ENCODE measurements at regions not wholly inside any gene's neighbourhood (a gene's known extent, or its start where the extent isn't known, plus 50 kb on each side); places are given as distances from the start of the nearest gene placed in this dataset.

- Histone ChIP-seq H2BK5ac (ENCODE audit: low read length) (no peak overlapping the region), H2AK5ac (ENCODE audit: low read depth, low read length) (no peak overlapping the region), H2BK15ac (ENCODE audit: low read length) (no peak overlapping the region), H4K8ac (ENCODE audit: low read depth, low read length) (no peak overlapping the region), H3K14ac (ENCODE audit: low read length) (no peak overlapping the region), H3K27ac (replicated peaks; ENCODE audit: low read length) (no peak overlapping the region), H3K4me3 (ENCODE audit: low read length in 2 of 2) (no peak overlapping the region), H3K27me3 (ENCODE audit: control insufficient read depth in 3 of 3, insufficient read depth in 3 of 3, low read depth in 1 of 3, low read length in 3 of 3) (peaks cover 0 to 3% (median 0%) of the 10 kb centered on the region in 3 experiments), H2BK120ac (ENCODE audit: low read depth, low read length) (no peak overlapping the region), H3K23ac (ENCODE audit: low read depth, low read length, poor library complexity) (no peak overlapping the region), H2BK12ac (ENCODE audit: low read length) (no peak overlapping the region), H3K9me3 (replicated peaks in 1 of 2; ENCODE audit: control insufficient read depth in 2 of 2, insufficient read depth in 1 of 2, low read depth in 1 of 2, low read length in 2 of 2) (no peaks in the 10 kb centered on the region), H3K9ac (ENCODE audit: low read depth, low read length, poor library complexity) (no peak overlapping the region), H4K91ac (ENCODE audit: low read depth, low read length, poor library complexity) (no peak overlapping the region), H3K4me2 (ENCODE audit: insufficient read depth, low read length, poor library complexity, severe bottlenecking) (no peak overlapping the region), H3K4me1 (ENCODE audit: control insufficient read depth in 2 of 2, insufficient read depth in 1 of 2, low read depth in 1 of 2, low read length in 2 of 2) (peaks cover 0 to 9% of the 10 kb centered on the region in 2 donors), H3K4ac (ENCODE audit: low read length) (no peak overlapping the region), H3K18ac (ENCODE audit: low read length) (no peak overlapping the region), H3K79me1 (ENCODE audit: low read depth, low read length) (no peaks in the 10 kb centered on the region), H3K36me3 (replicated peaks in 1 of 2; ENCODE audit: control insufficient read depth in 2 of 2, insufficient read depth in 2 of 2, low read length in 2 of 2) (no peaks in the 10 kb centered on the region), H2AFZ (ENCODE audit: low read length) (no peak overlapping the region)
- no peak for DNase-seq (ENCODE audit: low spot score)
- WGBS, 2 donors (ENCODE audit: extremely low coverage in 2 of 2, insufficient read length in 2 of 2, insufficient replicate concordance in 1 of 2): no CpG with 5 or more reads among the region's 1 CpG
These were observed 155.6 kb downstream of the DYRK2 start for GRCh38 chr12:67804168-67804567.

GRCh38 chr12:67807814-67808213 lies 159.3 kb downstream of the DYRK2 start:
- H3K4me3 ChIP-seq (ENCODE audit: low read length in 2 of 2): no peak overlapping the region

DNA sequence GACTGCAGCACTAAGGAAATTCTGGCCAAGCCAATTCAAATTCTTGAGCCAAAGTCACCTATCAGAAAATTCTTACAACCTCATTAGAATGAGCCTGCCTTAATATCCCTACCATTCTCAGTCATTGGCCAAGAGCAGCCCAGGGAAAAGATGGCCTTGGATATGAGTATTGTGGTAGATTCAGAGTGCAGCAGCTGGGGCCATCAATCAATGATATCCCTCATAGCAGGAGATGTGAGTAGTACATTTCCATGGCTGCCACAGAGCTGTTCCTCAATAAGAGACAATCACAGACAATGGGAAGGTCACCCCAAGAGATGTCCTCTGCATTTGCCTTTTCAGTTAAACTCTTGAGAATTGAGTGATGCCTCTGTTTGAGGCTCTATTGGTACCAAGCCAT lies 161.6 kb downstream of the DYRK2 start:
- no peak overlapping the region for H3K27ac ChIP-seq (replicated peaks; ENCODE audit: low read length)
- H3K14ac ChIP-seq (ENCODE audit: low read length): no peak overlapping the region
- H3K79me1 ChIP-seq (ENCODE audit: low read depth, low read length): no peaks in the 10 kb centered on the region
- peaks cover 0 to 3% (median 0%) of the 10 kb centered on the region in 3 experiments for H3K27me3 ChIP-seq (ENCODE audit: control insufficient read depth in 3 of 3, insufficient read depth in 3 of 3, low read depth in 1 of 3, low read length in 3 of 3)
- no peak overlapping the region for H3K9ac ChIP-seq (ENCODE audit: low read depth, low read length, poor library complexity)
- no peak overlapping the region for H2BK120ac ChIP-seq (ENCODE audit: low read depth, low read length)
- H4K91ac ChIP-seq (ENCODE audit: low read depth, low read length, poor library complexity): no peak overlapping the region
- no peak overlapping the region for H3K18ac ChIP-seq (ENCODE audit: low read length)
- H4K8ac ChIP-seq (ENCODE audit: low read depth, low read length): no peak overlapping the region
- no peak overlapping the region for H2BK15ac ChIP-seq (ENCODE audit: low read length)
- no peak overlapping the region for H3K4ac ChIP-seq (ENCODE audit: low read length)
- H2AFZ ChIP-seq (ENCODE audit: low read length): no peak overlapping the region
- no peaks in the 10 kb centered on the region for H3K36me3 ChIP-seq (replicated peaks in 1 of 2; ENCODE audit: control insufficient read depth in 2 of 2, insufficient read depth in 2 of 2, low read length in 2 of 2)
- H3K9me3 ChIP-seq (replicated peaks in 1 of 2; ENCODE audit: control insufficient read depth in 2 of 2, insufficient read depth in 1 of 2, low read depth in 1 of 2, low read length in 2 of 2): no peaks in the 10 kb centered on the region
- no peak overlapping the region for H3K4me3 ChIP-seq (ENCODE audit: low read length in 2 of 2)
- no peak overlapping the region for H2BK12ac ChIP-seq (ENCODE audit: low read length)
- no peak overlapping the region for H3K23ac ChIP-seq (ENCODE audit: low read depth, low read length, poor library complexity)
- H3K4me1 ChIP-seq (ENCODE audit: control insufficient read depth in 2 of 2, insufficient read depth in 1 of 2, low read depth in 1 of 2, low read length in 2 of 2): no peaks in the 10 kb centered on the region
- H2BK5ac ChIP-seq (ENCODE audit: low read length): no peak overlapping the region
- H3K4me2 ChIP-seq (ENCODE audit: insufficient read depth, low read length, poor library complexity, severe bottlenecking): no peak overlapping the region
- no peak for DNase-seq (ENCODE audit: low spot score)
- H2AK5ac ChIP-seq (ENCODE audit: low read depth, low read length): no peak overlapping the region

More at GRCh38 chr12:67807814-67808213, 159.3 kb downstream of the DYRK2 start:
- no peak overlapping the region for H2AK5ac ChIP-seq (ENCODE audit: low read depth, low read length)
- H3K4me1 ChIP-seq (ENCODE audit: control insufficient read depth in 2 of 2, insufficient read depth in 1 of 2, low read depth in 1 of 2, low read length in 2 of 2): peaks cover 0 to 4% of the 10 kb centered on the region in 2 donors
- no peaks in the 10 kb centered on the region for H3K79me1 ChIP-seq (ENCODE audit: low read depth, low read length)
- H3K14ac ChIP-seq (ENCODE audit: low read length): no peak overlapping the region
- H4K8ac ChIP-seq (ENCODE audit: low read depth, low read length): no peak overlapping the region
- no peak overlapping the region for H3K4ac ChIP-seq (ENCODE audit: low read length)
- no peak overlapping the region for H3K23ac ChIP-seq (ENCODE audit: low read depth, low read length, poor library complexity)
- H3K9me3 ChIP-seq (replicated peaks in 1 of 2; ENCODE audit: control insufficient read depth in 2 of 2, insufficient read depth in 1 of 2, low read depth in 1 of 2, low read length in 2 of 2): no peaks in the 10 kb centered on the region
- H2AFZ ChIP-seq (ENCODE audit: low read length): no peak overlapping the region
- H3K36me3 ChIP-seq (replicated peaks in 1 of 2; ENCODE audit: control insufficient read depth in 2 of 2, insufficient read depth in 2 of 2, low read length in 2 of 2): no peaks in the 10 kb centered on the region
- H2BK120ac ChIP-seq (ENCODE audit: low read depth, low read length): no peak overlapping the region
- whole genome bisulfite sequencing, 2 donors (ENCODE audit: extremely low coverage in 2 of 2, insufficient read length in 2 of 2, insufficient replicate concordance in 1 of 2): no CpG with 5 or more reads among the region's 5 CpGs
- H3K4me2 ChIP-seq (ENCODE audit: insufficient read depth, low read length, poor library complexity, severe bottlenecking): no peak overlapping the region
- no peak for DNase-seq (ENCODE audit: low spot score)
- H3K18ac ChIP-seq (ENCODE audit: low read length): no peak overlapping the region
- H3K27ac ChIP-seq (replicated peaks; ENCODE audit: low read length): no peak overlapping the region
- no peak overlapping the region for H2BK5ac ChIP-seq (ENCODE audit: low read length)
- H3K9ac ChIP-seq (ENCODE audit: low read depth, low read length, poor library complexity): no peak overlapping the region
- H2BK12ac ChIP-seq (ENCODE audit: low read length): no peak overlapping the region
- no peak overlapping the region for H2BK15ac ChIP-seq (ENCODE audit: low read length)
- no peak overlapping the region for H4K91ac ChIP-seq (ENCODE audit: low read depth, low read length, poor library complexity)
- H3K27me3 ChIP-seq (ENCODE audit: control insufficient read depth in 3 of 3, insufficient read depth in 3 of 3, low read depth in 1 of 3, low read length in 3 of 3): peaks cover 0 to 3% (median 0%) of the 10 kb centered on the region in 3 experiments

DNA sequence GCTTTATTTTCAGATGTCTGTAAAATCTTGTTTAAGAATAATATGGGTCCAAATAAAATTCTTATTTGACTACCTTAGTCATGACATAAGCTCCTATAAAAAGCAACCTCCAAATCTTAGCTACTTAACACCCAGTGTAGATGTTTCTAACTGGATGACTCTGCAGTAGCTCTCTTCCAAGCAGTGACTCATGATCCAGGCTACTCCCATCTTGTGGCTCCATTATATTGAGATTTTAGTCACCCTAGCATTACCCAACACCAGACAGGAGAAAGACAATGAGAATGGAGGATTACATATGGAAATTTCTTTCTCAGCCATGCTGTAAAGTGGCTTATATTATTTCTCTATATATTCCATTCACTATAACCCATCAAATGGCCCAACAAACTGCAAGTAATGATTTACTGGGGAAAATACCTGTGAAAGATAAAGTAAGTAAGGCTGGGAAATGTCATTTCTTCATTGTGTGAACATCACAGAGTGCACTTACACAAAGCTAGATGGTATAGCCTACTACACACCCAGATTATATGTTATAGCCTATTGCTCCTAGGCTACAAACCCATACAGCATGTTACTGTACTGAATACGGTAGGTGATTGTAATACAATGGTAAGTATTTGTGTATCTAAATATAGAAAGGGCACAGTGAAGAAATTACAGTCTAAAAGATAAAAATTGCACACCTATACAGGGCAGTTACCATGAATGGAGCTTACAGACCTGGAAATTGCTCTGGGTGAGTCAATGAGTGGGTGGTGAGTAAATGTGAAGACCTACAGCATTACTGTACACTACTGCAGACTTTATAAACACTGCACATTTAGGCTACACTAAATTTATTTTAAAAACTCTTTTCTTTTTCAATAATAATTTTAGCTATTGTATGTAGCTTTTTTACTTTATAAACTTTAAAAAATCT lies 163.2 kb downstream of the DYRK2 start:
- no peak overlapping the region for H2AK5ac ChIP-seq (ENCODE audit: low read depth, low read length)
- no peak overlapping the region for H3K14ac ChIP-seq (ENCODE audit: low read length)
- no peak overlapping the region for H3K18ac ChIP-seq (ENCODE audit: low read length)
- no peak overlapping the region for H3K9ac ChIP-seq (ENCODE audit: low read depth, low read length, poor library complexity)
- H2BK12ac ChIP-seq (ENCODE audit: low read length): no peak overlapping the region
- H2BK5ac ChIP-seq (ENCODE audit: low read length): no peak overlapping the region
- no peak overlapping the region for H3K4me2 ChIP-seq (ENCODE audit: insufficient read depth, low read length, poor library complexity, severe bottlenecking)
- H4K91ac ChIP-seq (ENCODE audit: low read depth, low read length, poor library complexity): no peak overlapping the region
- H3K4me1 ChIP-seq (ENCODE audit: control insufficient read depth in 2 of 2, insufficient read depth in 1 of 2, low read depth in 1 of 2, low read length in 2 of 2): no peaks in the 10 kb centered on the region
- no peak overlapping the region for H3K27ac ChIP-seq (replicated peaks; ENCODE audit: low read length)
- no peaks in the 10 kb centered on the region for H3K79me1 ChIP-seq (ENCODE audit: low read depth, low read length)
- no peak overlapping the region for H4K8ac ChIP-seq (ENCODE audit: low read depth, low read length)
- DNase-seq (ENCODE audit: low spot score): no peak
- H2BK15ac ChIP-seq (ENCODE audit: low read length): no peak overlapping the region
- no peak overlapping the region for H3K4me3 ChIP-seq (ENCODE audit: low read length in 2 of 2)
- H3K9me3 ChIP-seq (replicated peaks in 1 of 2; ENCODE audit: control insufficient read depth in 2 of 2, insufficient read depth in 1 of 2, low read depth in 1 of 2, low read length in 2 of 2): no peaks in the 10 kb centered on the region
- H3K27me3 ChIP-seq (ENCODE audit: control insufficient read depth in 3 of 3, insufficient read depth in 3 of 3, low read depth in 1 of 3, low read length in 3 of 3): peaks cover 0 to 3% (median 0%) of the 10 kb centered on the region in 3 experiments
- no peak overlapping the region for H3K23ac ChIP-seq (ENCODE audit: low read depth, low read length, poor library complexity)
- H2BK120ac ChIP-seq (ENCODE audit: low read depth, low read length): no peak overlapping the region
- WGBS, 2 donors (ENCODE audit: extremely low coverage in 2 of 2, insufficient read length in 2 of 2, insufficient replicate concordance in 1 of 2): no CpG with 5 or more reads among the region's 1 CpG
- no peaks in the 10 kb centered on the region for H3K36me3 ChIP-seq (replicated peaks in 1 of 2; ENCODE audit: control insufficient read depth in 2 of 2, insufficient read depth in 2 of 2, low read length in 2 of 2)
- H2AFZ ChIP-seq (ENCODE audit: low read length): no peak overlapping the region
- no peak overlapping the region for H3K4ac ChIP-seq (ENCODE audit: low read length)
